GM06990 (cell line): ENCODE measurements at regions not wholly inside any gene's neighbourhood (a gene's known extent, or its start where the extent isn't known, plus 50 kb on each side); places are given as distances from the start of the nearest gene placed in this dataset.

Source experiments
- DNase-seq: peaks from one replicate; pipeline ENCODE4 v3.0.0-alpha.2; 2011; ENCODE audit not compliant: insufficient read length; ENCODE audit errors: extremely low read depth
- H3K27me3 ChIP-seq: replicated peaks from 2 replicates; pipeline ENCODE4 v1.6.0; 2011; ENCODE audit warnings: low read length; ENCODE audit not compliant: control insufficient read depth, insufficient read depth
- H3K36me3 ChIP-seq: 2 replicates; pipeline ENCODE4 v1.5.1; 2011; ENCODE audit warnings: low read length; ENCODE audit not compliant: control insufficient read depth, insufficient read depth
- H3K4me3 ChIP-seq: replicated peaks from 2 replicates; pipeline ENCODE4 v1.5.1; 2011; ENCODE audit warnings: low read depth, mild to moderate bottlenecking, control low read depth, low read length
- CTCF ChIP-seq: IDR thresholded peaks from 2 replicates; pipeline ENCODE4 v1.5.1; 2011; ENCODE audit warnings: low read length, control low read depth, mild to moderate bottlenecking, inconsistent platforms; ENCODE audit not compliant: insufficient read depth, poor library complexity, severe bottlenecking

DNA sequence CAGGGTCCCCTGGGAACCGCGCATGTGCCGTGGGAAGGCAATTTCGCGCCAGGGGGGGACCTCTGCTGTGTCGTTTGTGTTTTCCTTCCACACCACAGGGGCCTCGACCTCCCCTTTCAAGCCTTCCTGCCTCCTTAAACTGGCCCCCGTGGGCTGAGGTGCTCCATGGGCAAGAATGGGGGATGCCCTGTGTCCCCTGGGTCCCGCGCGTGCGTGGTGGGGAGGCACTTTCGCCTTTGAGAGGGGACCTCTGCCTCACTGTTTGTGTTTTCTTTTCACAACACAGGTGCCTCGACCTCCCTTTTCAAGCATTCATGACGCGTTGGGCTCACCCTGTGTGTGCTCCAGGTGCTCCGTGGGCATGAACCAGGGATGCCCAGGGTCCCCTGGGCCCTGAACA lies 348.8 kb downstream of the ALG10 start:
- no peaks in the 10 kb centered on the region for H3K36me3 ChIP-seq
- TF ChIP-seq CTCF = no peak
- DNase-seq = no peak
- no peak overlapping the region for H3K4me3 ChIP-seq
- no peaks in the 10 kb centered on the region for H3K27me3 ChIP-seq

DNA sequence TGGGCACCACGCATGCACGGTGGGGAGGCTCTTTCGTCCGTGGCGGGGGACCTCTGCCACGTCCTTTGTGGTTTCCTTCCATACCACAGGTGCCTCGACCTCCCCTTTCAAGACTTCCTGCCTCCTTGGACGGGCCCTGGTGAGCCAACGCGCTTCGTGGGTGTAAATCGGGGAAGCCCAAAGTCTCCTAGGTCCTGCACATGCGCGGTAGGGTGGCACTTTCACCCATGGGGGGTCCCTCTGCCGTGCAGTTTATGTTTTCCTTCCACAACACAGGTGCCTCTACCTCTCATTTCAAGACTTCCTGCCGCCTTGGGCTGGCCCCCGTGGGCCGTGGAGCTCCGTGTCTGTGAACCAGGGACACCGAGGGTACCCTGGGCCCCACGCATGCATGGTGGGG lies 349.7 kb downstream of the ALG10 start:
- DNase-seq = no peak
- no peaks in the 10 kb centered on the region for H3K36me3 ChIP-seq
- no peaks in the 10 kb centered on the region for H3K27me3 ChIP-seq
- TF ChIP-seq CTCF = no peak
- no peak overlapping the region for H3K4me3 ChIP-seq

DNA sequence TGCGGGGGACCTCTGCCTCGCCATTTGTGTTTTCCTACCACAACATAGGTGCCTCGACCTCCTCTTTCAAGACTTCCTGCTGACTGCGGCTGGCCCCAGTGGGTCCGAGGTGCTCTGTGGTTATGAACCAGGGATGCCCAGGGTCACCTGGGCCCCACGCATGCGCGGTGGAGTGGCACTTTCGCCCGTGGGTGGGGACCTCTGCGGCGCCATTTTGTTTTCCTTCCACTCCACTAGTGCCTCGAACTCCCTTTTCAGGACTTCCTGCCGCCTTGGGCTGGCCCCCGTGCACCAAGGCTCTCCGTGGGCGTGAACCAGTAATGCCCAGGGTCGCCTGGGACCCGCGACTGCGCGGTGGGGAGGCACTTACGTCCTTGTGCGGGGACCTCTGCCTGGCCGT lies 351.6 kb downstream of the ALG10 start:
- Histone ChIP-seq H3K36me3 (no peaks in the 10 kb centered on the region), H3K27me3 (no peaks in the 10 kb centered on the region), H3K4me3 (no peak overlapping the region)
- DNase-seq = no peak
- no peak for TF ChIP-seq CTCF

- no peak for DNase-seq
- no peaks in the 10 kb centered on the region for H3K36me3 ChIP-seq
- no peaks in the 10 kb centered on the region for H3K27me3 ChIP-seq
- H3K4me3 ChIP-seq = no peak overlapping the region
- no peak for TF ChIP-seq CTCF
Observed at GRCh38 chr12:34376133-34376799, 354.0 kb downstream of the ALG10 start.

DNA sequence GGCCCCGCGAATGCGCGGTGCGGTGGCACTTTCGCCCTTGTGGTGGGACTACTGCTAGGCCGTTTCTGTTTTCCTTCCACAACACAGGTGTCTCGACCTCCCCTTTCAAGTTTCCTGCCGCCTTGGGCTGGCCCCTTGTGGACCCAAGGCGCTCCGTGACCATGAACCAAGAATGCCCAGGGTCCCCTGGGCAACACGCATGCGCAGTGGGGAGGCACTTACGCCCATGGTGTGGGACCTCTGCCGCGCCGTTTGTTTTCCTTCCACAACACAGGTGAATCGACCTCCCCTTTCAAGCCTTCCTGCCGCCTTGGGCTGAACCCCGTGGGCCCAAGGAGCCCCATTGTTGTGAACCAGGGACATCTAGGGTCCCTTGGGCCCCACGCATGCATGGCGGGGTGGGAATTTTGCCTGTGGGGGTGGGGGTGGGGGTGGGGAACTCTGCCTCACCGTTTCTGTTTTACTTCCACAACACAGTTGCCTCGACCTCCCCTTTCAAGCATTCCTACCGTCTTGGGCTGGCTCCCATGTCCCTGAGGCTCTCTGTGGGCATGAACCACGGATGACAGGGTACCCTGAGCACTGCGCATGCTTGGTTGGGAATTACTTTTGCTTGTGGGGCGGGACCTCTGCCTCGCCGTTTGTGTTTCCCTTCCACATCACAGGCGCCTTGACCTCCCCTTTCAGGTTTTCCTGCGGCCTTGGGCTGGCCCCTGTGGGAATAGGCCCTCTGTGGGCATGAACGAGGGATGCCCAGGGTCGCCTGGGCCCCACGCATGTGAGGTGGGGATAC lies 355.1 kb downstream of the ALG10 start:
- Histone ChIP-seq H3K4me3 (no peak overlapping the region), H3K36me3 (no peaks in the 10 kb centered on the region), H3K27me3 (no peaks in the 10 kb centered on the region)
- DNase-seq = no peak
- TF ChIP-seq CTCF = no peak

DNA sequence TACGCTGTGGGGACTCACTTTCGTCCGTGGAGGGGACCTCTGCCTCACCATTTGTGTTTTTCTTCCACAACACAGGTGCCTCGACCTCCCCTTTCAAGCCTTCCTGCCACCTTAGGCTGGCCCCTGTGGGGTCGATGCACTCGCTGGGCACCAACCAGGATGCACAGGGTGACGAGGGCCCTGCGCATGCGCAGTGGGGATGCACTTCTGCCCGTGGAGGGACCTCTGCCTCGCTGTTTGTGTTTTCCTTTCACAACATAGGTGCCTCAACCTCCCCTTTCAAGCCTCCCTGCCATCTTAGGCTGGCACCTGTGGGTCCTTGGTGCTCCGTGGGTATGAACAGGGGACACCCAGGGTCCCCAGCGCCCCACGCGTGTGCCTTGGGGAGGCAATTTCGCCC lies 356.8 kb downstream of the ALG10 start:
- Histone ChIP-seq H3K27me3 (no peaks in the 10 kb centered on the region), H3K36me3 (no peaks in the 10 kb centered on the region), H3K4me3 (no peak overlapping the region)
- TF ChIP-seq CTCF = no peak
- DNase-seq = no peak
